ENCODE measurements at regions not wholly inside any gene's neighbourhood (a gene's known extent, or its start where the extent isn't known, plus 50 kb on each side); places are given as distances from the start of the nearest gene placed in this dataset.
"Not testable (repeated sequence)": the region's sequence is repeated elsewhere in the genome, so short reads cannot be mapped to it uniquely, and the experiment has no call there.

DNA sequence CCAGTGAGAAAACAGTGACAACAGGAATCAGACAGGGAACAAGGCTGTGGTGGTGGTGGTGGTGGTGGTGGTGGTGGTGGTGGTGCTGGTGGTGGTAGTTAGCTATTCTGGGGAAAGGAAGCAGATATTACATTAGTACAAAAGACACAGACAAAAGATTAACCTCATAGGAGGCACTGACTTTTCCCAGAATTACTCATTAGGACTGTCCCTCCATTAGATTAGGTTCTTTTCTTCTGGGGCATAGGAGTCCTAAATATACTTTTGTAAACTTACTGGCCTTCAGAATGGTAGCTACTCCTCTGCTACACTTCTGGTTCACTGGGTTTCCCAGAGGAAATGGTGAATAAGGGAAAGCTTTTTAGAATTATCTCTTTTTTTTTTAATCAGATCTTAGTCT, 156.6 kb upstream of the SEMA3D start:
- Histone ChIP-seq H3K4me3 (no peak overlapping the region), H3K27ac (no peak overlapping the region), H3K27me3 (no peaks in the 10 kb centered on the region), H3K4me1 (no peaks in the 10 kb centered on the region), H3K9me3 (no peaks in the 10 kb centered on the region), H3K36me3 (no peaks in the 10 kb centered on the region)
- DNase-seq (no peak), ATAC-seq (no peak)
- TF ChIP-seq, protein P1, sequence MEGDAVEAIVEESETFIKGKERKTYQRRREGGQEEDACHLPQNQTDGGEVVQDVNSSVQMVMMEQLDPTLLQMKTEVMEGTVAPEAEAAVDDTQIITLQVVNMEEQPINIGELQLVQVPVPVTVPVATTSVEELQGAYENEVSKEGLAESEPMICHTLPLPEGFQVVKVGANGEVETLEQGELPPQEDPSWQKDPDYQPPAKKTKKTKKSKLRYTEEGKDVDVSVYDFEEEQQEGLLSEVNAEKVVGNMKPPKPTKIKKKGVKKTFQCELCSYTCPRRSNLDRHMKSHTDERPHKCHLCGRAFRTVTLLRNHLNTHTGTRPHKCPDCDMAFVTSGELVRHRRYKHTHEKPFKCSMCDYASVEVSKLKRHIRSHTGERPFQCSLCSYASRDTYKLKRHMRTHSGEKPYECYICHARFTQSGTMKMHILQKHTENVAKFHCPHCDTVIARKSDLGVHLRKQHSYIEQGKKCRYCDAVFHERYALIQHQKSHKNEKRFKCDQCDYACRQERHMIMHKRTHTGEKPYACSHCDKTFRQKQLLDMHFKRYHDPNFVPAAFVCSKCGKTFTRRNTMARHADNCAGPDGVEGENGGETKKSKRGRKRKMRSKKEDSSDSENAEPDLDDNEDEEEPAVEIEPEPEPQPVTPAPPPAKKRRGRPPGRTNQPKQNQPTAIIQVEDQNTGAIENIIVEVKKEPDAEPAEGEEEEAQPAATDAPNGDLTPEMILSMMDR (IDR thresholded peaks at IDR 0.05), result no peak
- intact Hi-C loops (cut with DNase I), result no loop called here

DNA sequence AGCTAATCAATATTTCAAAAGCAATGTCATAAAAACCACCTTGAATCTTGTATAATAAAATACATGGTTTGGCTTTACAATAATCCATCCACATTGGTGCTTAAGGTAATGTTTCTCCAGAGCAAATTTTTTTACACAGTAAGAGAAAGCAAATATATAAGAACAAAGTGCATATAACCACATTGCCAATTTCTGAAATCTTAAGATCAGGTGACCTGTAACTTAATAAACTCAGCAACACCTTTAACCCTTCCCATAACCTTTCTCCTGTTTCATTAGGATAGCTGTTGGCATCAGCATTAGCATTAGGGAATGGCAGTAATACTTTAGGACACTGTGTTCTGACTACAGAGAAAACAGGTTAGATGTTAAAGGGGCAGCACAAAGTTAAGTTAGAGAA, 155.9 kb upstream of the SEMA3D start:
- Histone ChIP-seq H3K27ac (no peak overlapping the region), H3K4me3 (no peak overlapping the region), H3K9me3 (no peaks in the 10 kb centered on the region), H3K4me1 (no peaks in the 10 kb centered on the region), H3K27me3 (no peaks in the 10 kb centered on the region), H3K36me3 (no peaks in the 10 kb centered on the region)
- no peak for ATAC-seq
- no peak for DNase-seq
- TF ChIP-seq, protein P1 (IDR thresholded peaks at IDR 0.05), result no peak
- intact Hi-C loops (cut with DNase I), result no loop called here

DNA sequence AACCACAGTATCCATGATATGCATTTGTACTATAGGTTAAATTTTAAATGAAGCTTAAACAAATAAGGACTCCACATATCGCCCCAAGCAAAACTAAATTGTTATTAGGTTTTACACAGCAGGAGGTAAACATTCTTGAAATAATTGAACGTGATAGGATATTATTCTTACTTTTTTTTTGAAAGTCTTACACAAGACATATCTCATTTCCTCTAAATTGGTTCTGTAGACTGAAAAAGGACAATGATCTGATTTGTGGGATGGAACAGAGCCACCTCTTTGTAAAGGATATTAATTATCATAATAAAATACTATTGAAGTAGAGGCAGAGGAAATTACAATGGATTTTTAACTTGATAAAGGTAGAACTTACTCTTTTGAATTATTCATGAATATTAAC, 155.1 kb upstream of the SEMA3D start:
- no peak for ATAC-seq
- no peak overlapping the region for H3K27ac ChIP-seq
- H3K36me3 ChIP-seq, result no peaks in the 10 kb centered on the region
- H3K9me3 ChIP-seq, result no peaks in the 10 kb centered on the region
- no peak for DNase-seq
- H3K4me3 ChIP-seq, result no peak overlapping the region
- H3K4me1 ChIP-seq, result no peaks in the 10 kb centered on the region
- no peaks in the 10 kb centered on the region for H3K27me3 ChIP-seq
- intact Hi-C loops (cut with DNase I), result no loop called here
- TF ChIP-seq, protein P1 (IDR thresholded peaks at IDR 0.05), result no peak

DNA sequence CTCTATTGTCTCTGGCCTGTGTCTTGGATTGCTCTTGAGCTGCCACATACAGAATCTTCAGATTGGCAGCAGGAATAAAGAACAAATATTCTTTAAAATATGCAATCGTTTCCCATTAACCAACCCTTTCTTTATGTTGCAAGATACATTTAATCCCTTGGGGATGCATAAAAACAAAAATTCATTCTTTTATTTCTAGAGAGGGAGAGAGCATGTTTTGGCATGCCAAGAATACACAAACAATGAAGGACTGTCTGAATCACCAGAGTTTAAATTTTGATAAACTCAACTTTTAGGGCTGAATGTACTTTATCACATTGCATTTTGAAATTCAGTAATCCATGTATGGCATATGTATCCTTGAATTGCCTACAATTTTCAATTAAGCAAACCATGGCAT, 154.3 kb upstream of the SEMA3D start:
- TF ChIP-seq, protein P1 (IDR thresholded peaks at IDR 0.05), result no peak
- intact Hi-C loops (cut with DNase I), result no loop called here

DNA sequence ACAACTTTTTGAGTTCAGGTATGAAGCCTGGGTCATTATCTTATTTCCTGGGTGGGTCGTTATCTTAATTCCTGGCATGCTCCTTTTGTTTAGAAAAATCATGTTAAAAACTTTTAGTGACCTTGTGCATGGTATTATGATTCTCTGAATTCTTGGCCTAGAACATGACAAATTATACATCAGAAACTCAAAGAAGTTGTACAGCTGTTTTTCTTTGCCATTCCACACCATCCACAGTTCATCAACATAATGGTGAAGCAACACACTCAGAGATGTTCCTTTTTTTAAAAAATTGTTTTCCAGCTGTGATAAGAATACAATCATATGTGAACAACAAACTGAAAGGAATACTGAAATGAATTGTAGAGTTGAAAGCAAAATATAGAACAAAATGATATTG, 149.2 kb upstream of the SEMA3D start:
- H3K36me3 ChIP-seq, result no peaks in the 10 kb centered on the region
- intact Hi-C loops (cut with DNase I), result no loop called here
- DNase-seq, result no peak
- TF ChIP-seq, protein P1 (IDR thresholded peaks at IDR 0.05), result no peak
- no peak overlapping the region for H3K4me3 ChIP-seq
- H3K27ac ChIP-seq, result no peak overlapping the region
- no peak for ATAC-seq
- no peaks in the 10 kb centered on the region for H3K27me3 ChIP-seq
- no peaks in the 10 kb centered on the region for H3K4me1 ChIP-seq
- no peaks in the 10 kb centered on the region for H3K9me3 ChIP-seq

More for the DNA sequence above, 154.3 kb upstream of the SEMA3D start:
- Histone ChIP-seq H3K27me3 (no peaks in the 10 kb centered on the region), H3K4me1 (no peaks in the 10 kb centered on the region), H3K36me3 (no peaks in the 10 kb centered on the region), H3K4me3 (no peak overlapping the region), H3K9me3 (no peaks in the 10 kb centered on the region), H3K27ac (no peak overlapping the region)
- no peak for DNase-seq
- ATAC-seq, result no peak

DNA sequence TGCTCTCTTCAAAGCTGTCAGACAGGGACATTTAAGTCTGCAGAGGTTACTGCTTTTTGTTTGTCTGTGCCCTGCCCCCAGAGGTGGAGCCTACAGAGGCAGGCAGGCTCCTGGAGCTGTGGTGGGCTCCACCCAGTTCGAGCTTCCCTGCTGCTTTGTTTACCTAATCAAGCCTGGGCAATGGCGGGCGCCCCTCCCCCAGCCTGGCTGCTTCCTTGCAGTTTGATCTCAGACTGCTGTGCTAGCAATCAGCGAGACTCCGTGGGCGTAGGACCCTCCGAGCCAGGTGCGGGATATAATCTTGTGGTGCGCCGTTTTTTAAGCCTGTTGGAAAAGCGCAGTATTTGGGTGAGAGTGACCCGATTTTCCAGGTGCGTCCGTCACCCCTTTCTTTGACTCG, 148.3 kb upstream of the SEMA3D start:
- H3K27ac ChIP-seq; DNase-seq; H3K36me3 ChIP-seq; H3K4me3 ChIP-seq; H3K27me3 ChIP-seq; H3K4me1 ChIP-seq; H3K9me3 ChIP-seq; ATAC-seq; intact Hi-C loops (cut with DNase I): not testable (repeated sequence)

Measured in upper lobe of right lung (tissue), 1 donor.